ENCODE measurements at regions not wholly inside any gene's neighbourhood (a gene's known extent, or its start where the extent isn't known, plus 50 kb on each side); places are given as distances from the start of the nearest gene placed in this dataset.

DNA sequence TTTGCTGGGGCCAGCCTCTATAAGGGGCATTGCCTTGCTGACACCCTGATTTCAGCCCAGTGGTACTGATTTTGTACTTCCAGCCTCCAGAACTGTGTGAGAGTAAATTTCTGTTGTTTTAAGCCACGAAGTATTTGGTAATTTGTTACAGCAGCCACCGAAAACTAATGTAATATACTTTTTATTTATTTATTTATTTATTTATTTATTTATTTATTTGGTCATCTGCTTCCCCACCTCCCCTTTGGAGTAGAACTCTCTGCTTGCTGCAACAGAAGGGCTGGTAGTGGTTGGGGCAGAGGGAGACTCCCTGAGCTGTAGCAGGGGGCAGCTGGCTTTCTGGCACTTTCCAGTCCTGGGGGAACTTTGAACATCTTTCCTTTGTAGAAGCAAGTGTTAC lies 128.4 kb upstream of the RAG2 start:
- no peak overlapping the region for H3K27ac ChIP-seq (ENCODE audit: low read depth, low read length, severe bottlenecking)
- H3K9me3 ChIP-seq (ENCODE audit: control insufficient read depth, low read length): no peaks in the 10 kb centered on the region
- no CpG with 5 or more reads among the region's 2 CpGs for WGBS, 2 experiments (ENCODE audit: insufficient coverage in 2 of 2)
- H3K4me3 ChIP-seq (ENCODE audit: extremely low read depth, insufficient read depth, low read length, poor library complexity, severe bottlenecking): no peak overlapping the region
- H3K36me3 ChIP-seq (ENCODE audit: control insufficient read depth, insufficient read depth, low read length): no peaks in the 10 kb centered on the region
- no peaks in the 10 kb centered on the region for H3K4me1 ChIP-seq (ENCODE audit: control insufficient read depth, insufficient read depth, low read length, poor library complexity, severe bottlenecking)

DNA sequence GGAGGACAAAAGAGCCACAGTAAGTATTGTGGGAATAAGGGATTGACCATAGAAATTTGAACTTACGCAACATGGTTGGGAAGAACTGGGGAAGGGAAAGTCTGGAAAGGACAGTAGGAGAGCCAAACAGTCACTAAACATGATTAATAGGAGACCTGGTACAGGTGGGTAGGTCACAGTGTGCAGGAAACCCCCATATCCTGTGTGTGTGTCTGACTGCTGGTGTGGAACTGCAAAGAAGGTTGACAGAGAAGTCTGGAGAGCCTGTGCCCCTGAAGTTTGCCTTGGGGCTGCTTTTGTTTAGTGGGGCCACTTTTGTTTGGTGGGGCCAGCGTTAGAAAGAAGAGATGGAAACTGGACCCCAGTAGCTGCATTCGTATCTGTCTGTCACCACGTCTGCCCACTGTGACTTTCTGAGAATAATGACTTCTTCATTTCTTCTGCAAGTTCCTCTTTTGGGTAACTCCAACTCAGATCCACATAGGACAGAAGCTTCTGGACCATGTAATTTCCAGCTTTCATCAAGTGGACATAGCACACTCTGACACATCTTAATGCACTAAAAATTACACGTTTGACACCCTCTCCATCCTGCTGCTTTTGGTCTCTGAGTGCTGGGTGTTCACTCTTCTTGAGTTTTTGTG lies 126.8 kb upstream of the RAG2 start:
- H3K9me3 ChIP-seq (ENCODE audit: control insufficient read depth, low read length): no peaks in the 10 kb centered on the region
- no peaks in the 10 kb centered on the region for H3K4me1 ChIP-seq (ENCODE audit: control insufficient read depth, insufficient read depth, low read length, poor library complexity, severe bottlenecking)
- H3K27ac ChIP-seq (ENCODE audit: low read depth, low read length, severe bottlenecking): no peak overlapping the region
- no peak overlapping the region for H3K4me3 ChIP-seq (ENCODE audit: extremely low read depth, insufficient read depth, low read length, poor library complexity, severe bottlenecking)
- 77 to 91% methylated on average over 4 of the region's 5 CpGs for WGBS, 2 experiments (ENCODE audit: insufficient coverage in 2 of 2)
- H3K36me3 ChIP-seq (ENCODE audit: control insufficient read depth, insufficient read depth, low read length): no peaks in the 10 kb centered on the region

DNA sequence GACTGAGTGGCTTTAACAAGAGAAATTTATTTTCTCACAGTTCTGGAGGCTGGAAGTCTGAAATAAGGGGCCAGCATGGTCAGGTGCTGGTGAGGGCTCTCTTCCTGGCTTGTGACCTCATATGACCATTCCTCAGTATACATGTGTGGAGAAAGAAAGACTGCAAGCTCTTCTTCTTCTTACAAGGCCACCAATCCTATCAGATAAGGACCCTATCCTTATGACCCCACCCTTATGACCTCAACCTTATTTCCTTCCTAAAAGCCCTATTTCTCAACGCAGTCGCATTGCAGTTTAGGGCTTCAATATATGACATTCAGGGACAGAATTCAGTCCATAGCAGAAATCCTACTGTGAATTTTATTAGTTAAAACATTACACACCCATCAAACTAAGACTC lies 124.4 kb upstream of the RAG2 start:
- 100% methylated on average over 2 of the region's 2 CpGs; no CpG with 5 or more reads in 1 of the 2 experiments for WGBS, 2 experiments (ENCODE audit: insufficient coverage in 2 of 2)
- no peaks in the 10 kb centered on the region for H3K36me3 ChIP-seq (ENCODE audit: control insufficient read depth, insufficient read depth, low read length)
- H3K27ac ChIP-seq (ENCODE audit: low read depth, low read length, severe bottlenecking): no peak overlapping the region
- no peaks in the 10 kb centered on the region for H3K9me3 ChIP-seq (ENCODE audit: control insufficient read depth, low read length)
- no peak overlapping the region for H3K4me3 ChIP-seq (ENCODE audit: extremely low read depth, insufficient read depth, low read length, poor library complexity, severe bottlenecking)
- H3K4me1 ChIP-seq (ENCODE audit: control insufficient read depth, insufficient read depth, low read length, poor library complexity, severe bottlenecking): no peaks in the 10 kb centered on the region

GRCh38 chr11:36719358-36720107 lies 121.5 kb upstream of the RAG2 start:
- no peak overlapping the region for H3K4me3 ChIP-seq (ENCODE audit: extremely low read depth, insufficient read depth, low read length, poor library complexity, severe bottlenecking)
- H3K36me3 ChIP-seq (ENCODE audit: control insufficient read depth, insufficient read depth, low read length): no peaks in the 10 kb centered on the region
- no peak overlapping the region for H3K27ac ChIP-seq (ENCODE audit: low read depth, low read length, severe bottlenecking)
- H3K9me3 ChIP-seq (ENCODE audit: control insufficient read depth, low read length): no peaks in the 10 kb centered on the region
- WGBS, 2 experiments (ENCODE audit: insufficient coverage in 2 of 2): 78 to 83% methylated on average over 5 to 7 of the region's 8 CpGs
- no peaks in the 10 kb centered on the region for H3K4me1 ChIP-seq (ENCODE audit: control insufficient read depth, insufficient read depth, low read length, poor library complexity, severe bottlenecking)

DNA sequence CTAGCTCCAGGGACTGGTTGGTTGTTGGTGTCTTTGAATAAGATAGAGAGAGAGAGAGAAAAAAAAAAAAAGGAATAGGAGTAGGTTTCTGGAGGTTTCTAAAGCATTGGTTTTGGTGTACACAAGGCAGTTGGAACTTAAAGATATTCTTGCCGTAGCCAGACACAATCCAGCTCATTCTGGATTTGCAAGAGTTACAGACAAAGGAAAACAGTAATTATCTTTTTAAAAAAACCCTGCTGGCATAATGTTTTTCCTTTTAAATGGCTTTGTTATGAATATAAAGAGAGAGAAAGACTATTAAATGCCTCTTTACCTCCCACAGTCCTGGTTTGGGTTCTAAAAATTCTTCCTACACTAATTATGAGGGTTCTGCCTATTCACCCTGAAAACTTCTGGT lies 120.4 kb upstream of the RAG2 start:
- no CpG with 5 or more reads among the region's 1 CpG for WGBS, 2 experiments (ENCODE audit: insufficient coverage in 2 of 2)
- Histone ChIP-seq H3K9me3 (ENCODE audit: control insufficient read depth, low read length) (no peaks in the 10 kb centered on the region), H3K36me3 (ENCODE audit: control insufficient read depth, insufficient read depth, low read length) (no peaks in the 10 kb centered on the region), H3K4me3 (ENCODE audit: extremely low read depth, insufficient read depth, low read length, poor library complexity, severe bottlenecking) (no peak overlapping the region), H3K4me1 (ENCODE audit: control insufficient read depth, insufficient read depth, low read length, poor library complexity, severe bottlenecking) (no peaks in the 10 kb centered on the region), H3K27ac (ENCODE audit: low read depth, low read length, severe bottlenecking) (no peak overlapping the region)

- H3K9me3 ChIP-seq (ENCODE audit: control insufficient read depth, low read length): no peaks in the 10 kb centered on the region
- no peaks in the 10 kb centered on the region for H3K4me1 ChIP-seq (ENCODE audit: control insufficient read depth, insufficient read depth, low read length, poor library complexity, severe bottlenecking)
- no peak overlapping the region for H3K4me3 ChIP-seq (ENCODE audit: extremely low read depth, insufficient read depth, low read length, poor library complexity, severe bottlenecking)
- WGBS, 2 experiments (ENCODE audit: insufficient coverage in 2 of 2): 90 to 100% methylated on average over 2 of the region's 2 CpGs
- H3K36me3 ChIP-seq (ENCODE audit: control insufficient read depth, insufficient read depth, low read length): no peaks in the 10 kb centered on the region
- no peak overlapping the region for H3K27ac ChIP-seq (ENCODE audit: low read depth, low read length, severe bottlenecking)
Measured at GRCh38 chr11:36713715-36714114, 115.7 kb upstream of the RAG2 start.

DNA sequence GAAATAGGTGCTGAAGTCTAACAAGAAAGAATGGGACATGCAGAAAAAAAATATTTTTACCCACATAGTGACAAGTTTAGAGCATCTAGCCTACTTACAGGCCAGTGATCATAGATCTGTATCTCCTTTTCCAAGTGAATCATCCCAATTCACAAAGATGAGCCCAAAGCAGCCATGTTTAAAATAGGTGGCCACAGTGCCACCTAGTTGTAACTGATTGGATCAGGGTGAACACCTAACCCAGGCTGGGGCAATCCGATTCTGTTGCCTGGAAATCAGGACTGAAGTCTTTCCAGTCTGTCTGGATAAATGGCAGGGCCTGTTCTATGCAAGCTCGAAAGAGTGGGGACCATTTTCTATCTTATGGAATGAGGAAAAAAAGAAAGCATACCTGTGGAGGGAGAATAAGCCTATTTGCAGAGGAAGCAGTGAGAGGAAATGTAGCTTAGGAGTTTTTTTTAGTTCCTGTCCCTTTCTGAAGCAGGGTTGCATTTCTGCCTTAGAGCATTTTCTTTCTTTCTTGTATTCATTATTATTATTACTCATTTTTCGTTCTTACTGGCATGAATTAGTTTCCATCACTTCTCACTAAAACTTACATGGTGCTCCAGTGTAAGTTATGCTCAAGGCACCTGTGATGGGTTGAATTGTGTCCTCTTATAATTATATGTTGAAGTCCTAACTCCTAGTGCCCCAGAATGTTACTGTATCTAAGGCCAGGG lies 113.2 kb upstream of the RAG2 start:
- Histone ChIP-seq H3K36me3 (ENCODE audit: control insufficient read depth, insufficient read depth, low read length) (no peaks in the 10 kb centered on the region), H3K9me3 (ENCODE audit: control insufficient read depth, low read length) (no peaks in the 10 kb centered on the region), H3K4me1 (ENCODE audit: control insufficient read depth, insufficient read depth, low read length, poor library complexity, severe bottlenecking) (no peaks in the 10 kb centered on the region), H3K27ac (ENCODE audit: low read depth, low read length, severe bottlenecking) (no peak overlapping the region), H3K4me3 (ENCODE audit: extremely low read depth, insufficient read depth, low read length, poor library complexity, severe bottlenecking) (no peak overlapping the region)
- WGBS, 2 experiments (ENCODE audit: insufficient coverage in 2 of 2): 73 to 76% methylated on average over 2 of the region's 3 CpGs
